GM23338 (cell line): ENCODE measurements at regions not wholly inside any gene's neighbourhood (a gene's known extent, or its start where the extent isn't known, plus 50 kb on each side); places are given as distances from the start of the nearest gene placed in this dataset.

Experiments
- ATAC-seq: fragments of 200-7000 bp; cut with Tn5 transposase; 3 replicates; pipeline ENCODE4 v1.9.1; 2020
- DNase-seq: peaks from one replicate; pipeline ENCODE4 v3.0.0-alpha.2; 2015; ENCODE audit warnings: low spot score
- H2AFZ ChIP-seq: fragments of 200-600 bp; sonication (generic); 2 replicates; pipeline ENCODE4 v1.8.0; 2016; ENCODE audit warnings: antibody characterized with exemption, mild to moderate bottlenecking, moderate library complexity
- H3F3A ChIP-seq: fragments of 200-600 bp; sonication (generic); replicated peaks from 2 replicates; pipeline ENCODE4 v1.8.0; 2017; ENCODE audit warnings: antibody characterized with exemption, mixed run types, low read depth
- H3K27ac ChIP-seq: fragments of 200-600 bp; sonication (generic); 2 replicates; pipeline ENCODE4 v1.6.1; 2016; ENCODE audit warnings: low read depth
- H3K27me3 ChIP-seq: fragments of 200-600 bp; sonication (generic); 2 replicates; pipeline ENCODE4 v1.8.0; 2016; ENCODE audit warnings: mild to moderate bottlenecking, mixed run types, moderate library complexity; ENCODE audit not compliant: insufficient read depth
- H3K36me3 ChIP-seq: fragments of 200-600 bp; sonication (generic); 2 replicates; pipeline ENCODE4 v1.8.0; 2016; ENCODE audit warnings: mild to moderate bottlenecking; ENCODE audit not compliant: insufficient read depth
- H3K4me1 ChIP-seq: fragments of 200-600 bp; sonication (generic); 2 replicates; pipeline ENCODE4 v1.8.0; 2016; ENCODE audit warnings: mild to moderate bottlenecking, moderate library complexity; ENCODE audit not compliant: insufficient read depth
- H3K4me2 ChIP-seq: fragments of 200-600 bp; sonication (generic); 2 replicates; pipeline ENCODE4 v1.7.1; 2017; ENCODE audit warnings: mixed run types
- H3K4me3 ChIP-seq: fragments of 200-600 bp; sonication (generic); 2 replicates; pipeline ENCODE4 v1.6.1; 2016; ENCODE audit warnings: mixed run types
- H3K79me2 ChIP-seq: fragments of 200-600 bp; sonication (generic); replicated peaks from 2 replicates; pipeline ENCODE4 v1.8.0; 2017; ENCODE audit warnings: mild to moderate bottlenecking; ENCODE audit not compliant: insufficient read depth
- H3K9me2 ChIP-seq: fragments of 200-600 bp; sonication (generic); 2 replicates; pipeline ENCODE4 v1.8.0; 2017; ENCODE audit not compliant: insufficient read depth
- H4K20me1 ChIP-seq: fragments of 200-600 bp; sonication (generic); replicated peaks from 2 replicates; pipeline ENCODE4 v1.8.0; 2017; ENCODE audit warnings: mild to moderate bottlenecking; ENCODE audit not compliant: insufficient read depth
- H3K27ac Mint-ChIP-seq: 2 replicates; pipeline ENCODE4 v1.8.0; 2020; ENCODE audit warnings: inconsistent platforms, mild to moderate bottlenecking, moderate library complexity, mixed read lengths
- H3K27me3 Mint-ChIP-seq: 3 replicates; pipeline ENCODE4 v1.8.0; 2022; ENCODE audit warnings: low read depth, mild to moderate bottlenecking, moderate library complexity, mixed read lengths, inconsistent platforms; ENCODE audit not compliant: insufficient read depth, poor library complexity
- H3K36me3 Mint-ChIP-seq: 3 replicates; pipeline ENCODE4 v1.8.0; 2021; ENCODE audit warnings: low read depth, mild to moderate bottlenecking, inconsistent platforms, moderate library complexity, mixed read lengths
- H3K4me1 Mint-ChIP-seq: 3 replicates; pipeline ENCODE4 v1.8.0; 2020; ENCODE audit warnings: mild to moderate bottlenecking, inconsistent platforms, mixed read lengths
- H3K4me3 Mint-ChIP-seq: 3 replicates; pipeline ENCODE4 v1.8.0; 2021; ENCODE audit warnings: moderate library complexity, mild to moderate bottlenecking, inconsistent platforms, mixed read lengths
- H3K9me3 Mint-ChIP-seq: 3 replicates; pipeline ENCODE4 v1.8.0; 2020; ENCODE audit warnings: moderate library complexity, mild to moderate bottlenecking, inconsistent platforms, mixed read lengths
- CTCF ChIP-seq, 2 experiments: fragments of 200-600 bp in 1 of 2; sonication (generic) in 1 of 2; conservative IDR thresholded peaks; 2 replicates each; pipeline versions ENCODE4 v1.5.1 to v1.6.1; 2016 to 2017; ENCODE audit warnings: antibody characterized with exemption in 2 of 2, low read depth in 2 of 2, mild to moderate bottlenecking in 2 of 2, moderate library complexity in 1 of 2
- ETS1 ChIP-seq: IDR thresholded peaks from 2 replicates; pipeline ENCODE4 v1.6.1; 2016; ENCODE audit warnings: antibody characterized with exemption
- REST ChIP-seq: IDR thresholded peaks from one replicate; pipeline ENCODE4 v1.6.1; 2018; ENCODE audit warnings: antibody characterized with exemption; ENCODE audit not compliant: unreplicated experiment
- STAT1 ChIP-seq: IDR thresholded peaks from one replicate; pipeline ENCODE4 v1.6.1; 2016; ENCODE audit warnings: antibody characterized with exemption; ENCODE audit not compliant: unreplicated experiment
- ZNF114 ChIP-seq: fragments of 250-450 bp; sonication (Bioruptor Pico); IDR thresholded peaks from 2 replicates; pipeline ENCODE4 v1.5.0; 2020; ENCODE audit warnings: mild to moderate bottlenecking, moderate library complexity
- ZNF331 ChIP-seq: fragments of 250-450 bp; sonication (Bioruptor Pico); IDR thresholded peaks from 2 replicates; pipeline ENCODE4 v1.5.0; 2020; ENCODE audit warnings: low read depth, mild to moderate bottlenecking, moderate library complexity
- ZNF462 ChIP-seq: fragments of 250-450 bp; sonication (Bioruptor Pico); IDR thresholded peaks from 2 replicates; pipeline ENCODE4 v1.5.0; 2020; ENCODE audit warnings: mild to moderate bottlenecking, moderate library complexity

GRCh38 chr2:37809525-37809924, 115.6 kb upstream of the RMDN2 start:
- no peaks in the 10 kb centered on the region for H3K4me1 ChIP-seq
- H3K79me2 ChIP-seq: no peaks in the 10 kb centered on the region
- no peak overlapping the region for H3K4me2 ChIP-seq
- no peaks in the 10 kb centered on the region for H3F3A ChIP-seq
- H3K9me2 ChIP-seq: 0 out of 2 replicates have a peak, but pooled peaks cover 3% of the 10 kb centered on the region
- H4K20me1 ChIP-seq: no peaks in the 10 kb centered on the region
- no peak overlapping the region for H3K4me3 Mint-ChIP-seq
- peaks cover 9% of the 10 kb centered on the region; the same call in 2 of the 3 replicates for H3K36me3 Mint-ChIP-seq
- H3K9me3 Mint-ChIP-seq: peaks cover 13% of the 10 kb centered on the region; the same call in 2 of the 3 replicates
- H3K27ac ChIP-seq: no peak overlapping the region
- H3K27ac Mint-ChIP-seq: no peak overlapping the region
- no peaks in the 10 kb centered on the region for H3K27me3 ChIP-seq
- H3K4me1 Mint-ChIP-seq: no peaks in the 10 kb centered on the region
- H3K36me3 ChIP-seq: no peaks in the 10 kb centered on the region
- ATAC-seq (no peak), DNase-seq (peak; percentile 66)
- H2AFZ ChIP-seq: no peak overlapping the region
- H3K4me3 ChIP-seq: no peak overlapping the region
- no peak for TF ChIP-seq ZNF331 (CRISPR knock-in tag)
- TF ChIP-seq CTCF (conservative IDR thresholded peaks at IDR 0.05; ENCODE audit: low read depth in 2 of 2): peak; percentile 62 to 79
- H3K27me3 Mint-ChIP-seq: no peaks in the 10 kb centered on the region

- 0 out of 2 replicates have a peak, but pooled peaks cover 3% of the 10 kb centered on the region for H3K9me2 ChIP-seq
- DNase-seq: no peak
- H3K4me1 Mint-ChIP-seq: no peaks in the 10 kb centered on the region
- no peak overlapping the region for H3K27ac ChIP-seq
- no peak overlapping the region for H3K4me2 ChIP-seq
- H3K9me3 Mint-ChIP-seq: peaks cover 13% of the 10 kb centered on the region; the same call in 2 of the 3 replicates
- H4K20me1 ChIP-seq: no peaks in the 10 kb centered on the region
- H3K4me3 ChIP-seq: no peak overlapping the region
- H3K4me3 Mint-ChIP-seq: no peak overlapping the region
- no peak for ATAC-seq
- H3K79me2 ChIP-seq: no peaks in the 10 kb centered on the region
- H3F3A ChIP-seq: no peaks in the 10 kb centered on the region
- H3K36me3 Mint-ChIP-seq: peaks cover 9% of the 10 kb centered on the region; the same call in 2 of the 3 replicates
- no peaks in the 10 kb centered on the region for H3K36me3 ChIP-seq
- H2AFZ ChIP-seq: no peak overlapping the region
- no peaks in the 10 kb centered on the region for H3K27me3 ChIP-seq
- H3K4me1 ChIP-seq: no peaks in the 10 kb centered on the region
- no peaks in the 10 kb centered on the region for H3K27me3 Mint-ChIP-seq
- no peak overlapping the region for H3K27ac Mint-ChIP-seq
- no peak for TF ChIP-seq ZNF462 (CRISPR knock-in tag)
- TF ChIP-seq ZNF114 (CRISPR knock-in tag): no peak
- no peak for TF ChIP-seq ZNF331 (CRISPR knock-in tag)
- TF ChIP-seq ETS1: no peak
- TF ChIP-seq REST: no peak
- no peak for TF ChIP-seq STAT1
Observed at GRCh38 chr2:37809931-37810570, 115.0 kb upstream of the RMDN2 start.
